ENCODE measurements at regions not wholly inside any gene's neighbourhood (a gene's known extent, or its start where the extent isn't known, plus 50 kb on each side); places are given as distances from the start of the nearest gene placed in this dataset.

GRCh38 chr2:60271713-60272112 is 281.7 kb downstream of the BCL11A start:
- no peak for TF ChIP-seq CTCF (conservative IDR thresholded peaks at IDR 0.05; ENCODE audit: control insufficient read depth, insufficient read depth, low read depth, low read length)
- no peak overlapping the region for H3K4me3 ChIP-seq (ENCODE audit: control insufficient read depth, low read depth, low read length)
- DNase-seq (ENCODE audit: low read depth): no peak

GRCh38 chr2:60271131-60271530 is 282.3 kb downstream of the BCL11A start:
- no peak overlapping the region for H3K4me3 ChIP-seq (ENCODE audit: control insufficient read depth, low read depth, low read length)
- TF ChIP-seq CTCF (conservative IDR thresholded peaks at IDR 0.05; ENCODE audit: control insufficient read depth, insufficient read depth, low read depth, low read length): no peak
- DNase-seq (ENCODE audit: low read depth): no peak

GRCh38 chr2:60268661-60269060 is 284.8 kb downstream of the BCL11A start:
- DNase-seq (ENCODE audit: low read depth): no peak
- no peak for TF ChIP-seq CTCF (conservative IDR thresholded peaks at IDR 0.05; ENCODE audit: control insufficient read depth, insufficient read depth, low read depth, low read length)
- H3K4me3 ChIP-seq (ENCODE audit: control insufficient read depth, low read depth, low read length): no peak overlapping the region

DNA sequence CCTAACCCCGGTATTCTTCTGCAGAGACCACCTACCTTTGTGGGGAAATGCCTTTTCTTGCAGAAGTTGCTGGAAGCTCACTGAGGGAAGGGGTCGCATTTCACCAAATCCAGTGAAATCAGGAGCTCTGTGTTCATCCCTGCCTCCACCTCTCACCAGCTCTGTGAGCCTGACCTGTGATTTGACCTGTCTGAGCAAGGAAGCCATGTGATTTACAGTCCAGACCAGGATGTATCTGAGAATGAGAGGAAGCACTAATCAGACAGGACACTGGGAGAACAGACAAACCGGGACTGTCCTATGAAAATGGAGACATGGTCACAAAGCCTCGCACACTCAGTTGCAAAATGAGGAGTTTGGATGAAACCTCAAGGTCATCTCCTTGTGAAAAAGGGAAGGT is 285.4 kb downstream of the BCL11A start:
- no peak overlapping the region for H3K4me3 ChIP-seq (ENCODE audit: control insufficient read depth, low read depth, low read length)
- DNase-seq (ENCODE audit: low read depth): no peak
- no peak for TF ChIP-seq CTCF (conservative IDR thresholded peaks at IDR 0.05; ENCODE audit: control insufficient read depth, insufficient read depth, low read depth, low read length)

DNA sequence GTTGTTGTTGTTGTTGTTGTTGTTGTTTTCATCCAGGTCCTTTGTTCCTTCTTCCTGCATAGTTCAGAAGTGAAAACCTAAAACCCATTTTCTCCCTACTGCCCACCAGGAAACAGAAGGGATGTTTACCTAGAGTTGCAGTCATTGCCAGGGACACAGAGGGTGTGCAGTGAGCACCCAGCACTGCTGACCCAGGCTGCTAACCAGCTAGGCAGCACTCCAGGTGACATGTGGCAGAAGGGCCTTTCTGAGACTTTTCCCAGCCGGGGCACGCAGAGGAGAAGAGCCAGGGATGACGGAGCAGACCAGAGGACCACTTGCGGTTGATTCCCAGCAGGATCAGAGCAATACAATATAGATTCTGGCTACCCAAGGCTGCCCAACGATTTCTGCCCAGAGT is 286.3 kb downstream of the BCL11A start:
- no peak overlapping the region for H3K4me3 ChIP-seq (ENCODE audit: control insufficient read depth, low read depth, low read length)
- TF ChIP-seq CTCF (conservative IDR thresholded peaks at IDR 0.05; ENCODE audit: control insufficient read depth, insufficient read depth, low read depth, low read length): no peak
- DNase-seq (ENCODE audit: low read depth): no peak

- no peak for TF ChIP-seq CTCF (conservative IDR thresholded peaks at IDR 0.05; ENCODE audit: control insufficient read depth, insufficient read depth, low read depth, low read length)
- H3K4me3 ChIP-seq (ENCODE audit: control insufficient read depth, low read depth, low read length): no peak overlapping the region
Observed at GRCh38 chr2:60262178-60262577, 291.3 kb downstream of the BCL11A start.

DNA sequence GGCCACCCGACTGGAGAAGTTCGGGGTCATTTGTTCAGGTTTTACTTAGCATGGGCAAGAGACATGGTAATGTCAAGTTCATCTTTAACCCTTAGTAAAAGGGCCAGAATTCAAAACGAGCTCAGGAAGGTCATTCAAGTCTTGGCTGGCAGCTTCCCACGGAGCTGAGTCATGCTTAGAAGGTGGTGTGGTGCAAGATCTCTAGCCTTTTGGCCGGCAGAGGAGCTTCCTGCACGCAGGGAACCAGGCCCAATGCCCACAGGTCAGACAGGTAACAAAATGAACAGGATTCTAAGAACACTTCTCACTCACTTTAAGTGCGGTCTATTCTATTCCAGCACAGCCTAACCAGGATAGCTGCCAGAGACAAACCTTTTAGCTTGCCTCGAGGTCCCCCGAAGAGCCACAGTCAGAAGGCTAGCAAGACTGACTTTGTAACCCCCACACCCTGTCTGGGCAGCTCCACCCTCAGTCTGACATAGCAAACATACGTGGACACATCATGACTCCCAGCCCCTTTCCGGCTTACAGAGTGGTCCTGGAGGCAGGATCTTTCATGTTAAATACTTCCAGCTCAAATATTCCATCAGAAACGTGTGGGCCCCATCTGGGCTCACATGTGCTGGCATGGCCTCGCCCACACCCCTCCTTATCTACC is 292.7 kb downstream of the BCL11A start:
- DNase-seq (ENCODE audit: low read depth): no peak
- no peak overlapping the region for H3K4me3 ChIP-seq (ENCODE audit: control insufficient read depth, low read depth, low read length)
- no peak for TF ChIP-seq CTCF (conservative IDR thresholded peaks at IDR 0.05; ENCODE audit: control insufficient read depth, insufficient read depth, low read depth, low read length)

More at GRCh38 chr2:60262178-60262577, 291.3 kb downstream of the BCL11A start:
- DNase-seq (ENCODE audit: low read depth): no peak
